Neuronal stem cell (in vitro differentiated cells): ENCODE measurements at regions not wholly inside any gene's neighbourhood (a gene's known extent, or its start where the extent isn't known, plus 50 kb on each side); places are given as distances from the start of the nearest gene placed in this dataset.
"Not testable (repeated sequence)": the region's sequence is repeated elsewhere in the genome, so short reads cannot be mapped to it uniquely, and the experiment has no call there.

Experiments used
- DNase-seq: peaks from one replicate; pipeline ENCODE4 v3.0.0-alpha.2; 2013; ENCODE audit warnings: low spot score
- H2AFZ ChIP-seq: one replicate; pipeline ENCODE4 v1.6.1; 2013; ENCODE audit warnings: mild to moderate bottlenecking, low read length, inconsistent platforms
- H2AK5ac ChIP-seq: 2 replicates; pipeline ENCODE4 v1.6.1; 2013; ENCODE audit warnings: low read depth, mild to moderate bottlenecking, inconsistent platforms, low read length, moderate library complexity, mixed read lengths
- H2BK120ac ChIP-seq: 2 replicates; pipeline ENCODE4 v1.6.1; 2013; ENCODE audit warnings: low read depth, mild to moderate bottlenecking, inconsistent platforms, low read length, moderate library complexity, mixed read lengths
- H2BK12ac ChIP-seq: one replicate; pipeline ENCODE4 v1.6.1; 2013; ENCODE audit warnings: low read length, inconsistent platforms
- H2BK15ac ChIP-seq: 2 replicates; pipeline ENCODE4 v1.6.1; 2013; ENCODE audit warnings: mild to moderate bottlenecking, low read length, inconsistent platforms, mixed read lengths
- H2BK5ac ChIP-seq: one replicate; pipeline ENCODE4 v1.6.1; 2013; ENCODE audit warnings: inconsistent platforms, mild to moderate bottlenecking, low read length, moderate library complexity
- H3K14ac ChIP-seq: one replicate; pipeline ENCODE4 v1.6.1; 2013; ENCODE audit warnings: low read length, inconsistent platforms
- H3K18ac ChIP-seq: 2 replicates; pipeline ENCODE4 v1.6.1; 2013; ENCODE audit warnings: low read length, inconsistent platforms
- H3K23ac ChIP-seq: 2 replicates; pipeline ENCODE4 v1.6.1; 2013; ENCODE audit warnings: low read depth, mild to moderate bottlenecking, mixed read lengths, low read length, inconsistent platforms; ENCODE audit not compliant: poor library complexity
- H3K27ac ChIP-seq: replicated peaks from 3 replicates; pipeline ENCODE4 v1.5.1; 2013; ENCODE audit warnings: low read length, inconsistent platforms
- H3K27me3 ChIP-seq, 3 experiments: 2 replicates each; pipeline ENCODE4 v1.6.1; 2013; ENCODE audit warnings: low read length in 3 of 3, mild to moderate bottlenecking in 2 of 3, inconsistent platforms in 1 of 3, low read depth in 1 of 3, mixed read lengths in 1 of 3, moderate library complexity in 1 of 3; ENCODE audit not compliant: control insufficient read depth in 3 of 3, insufficient read depth in 3 of 3
- H3K36me3 ChIP-seq, 2 donors: replicated peaks in 1 of 2; 2 replicates each; pipeline ENCODE4 v1.6.1; 2013; ENCODE audit warnings: low read length in 2 of 2; ENCODE audit not compliant: control insufficient read depth in 2 of 2, insufficient read depth in 2 of 2
- H3K4ac ChIP-seq: 2 replicates; pipeline ENCODE4 v1.6.1; 2013; ENCODE audit warnings: inconsistent platforms, mild to moderate bottlenecking, low read length, moderate library complexity
- H3K4me1 ChIP-seq, 2 donors: 1 replicate in 1 of 2; 2 replicates in 1 of 2; pipeline ENCODE4 v1.6.1; 2013; ENCODE audit warnings: low read length in 2 of 2, low read depth in 1 of 2; ENCODE audit not compliant: control insufficient read depth in 2 of 2, insufficient read depth in 1 of 2
- H3K4me2 ChIP-seq: one replicate; pipeline ENCODE4 v1.6.1; 2013; ENCODE audit warnings: mild to moderate bottlenecking, low read length, inconsistent platforms; ENCODE audit not compliant: insufficient read depth, poor library complexity, severe bottlenecking
- H3K4me3 ChIP-seq, 2 donors: 2 replicates each; pipeline ENCODE4 v1.5.1; 2013; ENCODE audit warnings: low read length in 2 of 2, mild to moderate bottlenecking in 2 of 2, inconsistent platforms in 1 of 2, moderate library complexity in 1 of 2
- H3K79me1 ChIP-seq: one replicate; pipeline ENCODE4 v1.6.1; 2013; ENCODE audit warnings: low read depth, mild to moderate bottlenecking, inconsistent platforms, low read length, moderate library complexity
- H3K9ac ChIP-seq: one replicate; pipeline ENCODE4 v1.6.1; 2013; ENCODE audit warnings: mild to moderate bottlenecking, low read depth, low read length, inconsistent platforms; ENCODE audit not compliant: poor library complexity
- H3K9me3 ChIP-seq, 2 donors: replicated peaks in 1 of 2; 2 replicates each; pipeline versions ENCODE3 to v1.6.1; 2013; ENCODE audit warnings: low read length in 2 of 2, mild to moderate bottlenecking in 2 of 2, inconsistent platforms in 1 of 2, low read depth in 1 of 2, mixed read lengths in 1 of 2, moderate library complexity in 1 of 2; ENCODE audit not compliant: control insufficient read depth in 2 of 2, insufficient read depth in 1 of 2
- H4K8ac ChIP-seq: one replicate; pipeline ENCODE4 v1.6.1; 2013; ENCODE audit warnings: low read depth, mild to moderate bottlenecking, inconsistent platforms, low read length, moderate library complexity
- H4K91ac ChIP-seq: one replicate; pipeline ENCODE4 v1.6.1; 2013; ENCODE audit warnings: low read length, low read depth, mild to moderate bottlenecking, inconsistent platforms; ENCODE audit not compliant: poor library complexity
- WGBS, 2 donors: extraction: QIAGEN DNeasy Blood & Tissue Kit; methylation state at CpG; one replicate each; pipeline ENCODE4 v1.1.7; 2013; ENCODE audit warnings: missing lambda C conversion rate in 2 of 2, mixed read lengths in 1 of 2; ENCODE audit not compliant: insufficient read length in 2 of 2, insufficient replicate concordance in 1 of 2; ENCODE audit errors: extremely low coverage in 2 of 2; 5-methylcytosine and 5-hydroxymethylcytosine counted together

GRCh38 chr5:122618046-122618445 lies 156.8 kb upstream of the SNX2 start:
- not testable (repeated sequence) for H3K4me2 ChIP-seq, H3K14ac ChIP-seq, H2AK5ac ChIP-seq, H3K4ac ChIP-seq, H3K9me3 ChIP-seq, H3K27me3 ChIP-seq, H3K23ac ChIP-seq, DNase-seq, H4K91ac ChIP-seq, H3K4me1 ChIP-seq, H4K8ac ChIP-seq, H3K18ac ChIP-seq, H3K4me3 ChIP-seq, H3K79me1 ChIP-seq, H2AFZ ChIP-seq, H2BK12ac ChIP-seq, H2BK5ac ChIP-seq, H3K36me3 ChIP-seq, H3K9ac ChIP-seq, H2BK120ac ChIP-seq, H2BK15ac ChIP-seq, H3K27ac ChIP-seq
- no CpG with 5 or more reads among the region's 5 CpGs for WGBS, 2 donors

GRCh38 chr5:122620768-122621167 lies 154.1 kb upstream of the SNX2 start:
- H3K23ac ChIP-seq, H4K8ac ChIP-seq, H3K36me3 ChIP-seq, H3K14ac ChIP-seq, H3K27ac ChIP-seq, H3K4me1 ChIP-seq, H3K9ac ChIP-seq, DNase-seq, H3K4me2 ChIP-seq, H2BK120ac ChIP-seq, H3K18ac ChIP-seq, H3K4me3 ChIP-seq, H2BK5ac ChIP-seq, H3K9me3 ChIP-seq, H2AFZ ChIP-seq, H3K79me1 ChIP-seq, H4K91ac ChIP-seq, H3K27me3 ChIP-seq, H3K4ac ChIP-seq, H2AK5ac ChIP-seq, H2BK12ac ChIP-seq, H2BK15ac ChIP-seq: not testable (repeated sequence)
- no CpG with 5 or more reads among the region's 4 CpGs for WGBS, 2 donors

GRCh38 chr5:122628714-122629113 lies 146.2 kb upstream of the SNX2 start:
- not testable (repeated sequence) for H3K9ac ChIP-seq, H3K79me1 ChIP-seq, H2BK15ac ChIP-seq, H2BK5ac ChIP-seq, H3K14ac ChIP-seq, H3K36me3 ChIP-seq, H3K9me3 ChIP-seq, H2BK12ac ChIP-seq, H3K4me3 ChIP-seq, H4K8ac ChIP-seq, H2AK5ac ChIP-seq, H4K91ac ChIP-seq, H2BK120ac ChIP-seq, DNase-seq, H2AFZ ChIP-seq, H3K18ac ChIP-seq, H3K4me2 ChIP-seq, H3K27ac ChIP-seq, H3K4me1 ChIP-seq, H3K4ac ChIP-seq, H3K23ac ChIP-seq, H3K27me3 ChIP-seq
- no CpG with 5 or more reads among the region's 4 CpGs for WGBS, 2 donors

- Histone ChIP-seq H3K4me2 (no peak overlapping the region), H3K18ac (no peak overlapping the region), H4K91ac (no peak overlapping the region), H3K9ac (no peak overlapping the region), H2BK120ac (no peak overlapping the region), H3K36me3 (no peaks in the 10 kb centered on the region), H3K27me3 (no peaks in the 10 kb centered on the region), H2BK5ac (no peak overlapping the region), H2AK5ac (no peak overlapping the region), H3K23ac (no peak overlapping the region), H2BK15ac (no peak overlapping the region), H3K4me1 (no peaks in the 10 kb centered on the region), H3K27ac (no peak overlapping the region), H3K14ac (no peak overlapping the region), H2AFZ (no peak overlapping the region), H3K79me1 (no peaks in the 10 kb centered on the region), H4K8ac (no peak overlapping the region), H3K9me3 (no peaks in the 10 kb centered on the region), H3K4ac (no peak overlapping the region), H3K4me3 (no peak overlapping the region), H2BK12ac (no peak overlapping the region)
- no CpG with 5 or more reads among the region's 7 CpGs for WGBS, 2 donors
- no peak for DNase-seq
These were observed 145.7 kb upstream of the SNX2 start for GRCh38 chr5:122629121-122629677.
